ENCODE measurements at regions not wholly inside any gene's neighbourhood (a gene's known extent, or its start where the extent isn't known, plus 50 kb on each side); places are given as distances from the start of the nearest gene placed in this dataset.

DNA sequence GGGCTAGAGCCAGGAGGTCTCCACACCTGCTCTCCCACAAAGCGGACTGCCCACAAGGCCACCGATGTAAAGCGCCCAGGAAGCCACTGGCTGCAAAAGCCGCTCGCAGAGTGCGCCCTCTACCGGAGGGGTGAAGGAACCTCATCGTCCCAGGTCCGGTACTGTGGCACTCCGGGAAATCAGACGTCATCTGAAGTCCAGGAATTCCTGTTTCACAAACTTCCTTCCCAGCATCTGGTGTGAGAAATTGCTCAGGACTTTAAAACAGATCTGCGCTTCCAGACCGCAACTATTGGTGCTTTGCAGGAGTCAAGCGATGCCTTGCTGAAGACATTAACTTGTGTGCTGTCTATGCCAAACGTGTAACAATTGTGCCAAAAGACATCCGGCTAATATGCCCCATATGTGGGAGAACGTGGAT lies 115.1 kb upstream of the ARID1B start:
- no peaks in the 10 kb centered on the region for H3K36me3 ChIP-seq (ENCODE audit: control insufficient read depth, insufficient read depth, low read length)

GRCh38 chr6:156660389-156660788 lies 116.8 kb upstream of the ARID1B start:
- ChIA-PET POLR2A (no interaction called here), CTCF (no interaction called here)
- no peak for DNase-seq (ENCODE audit: low read depth)
- Histone ChIP-seq H3K27me3 (ENCODE audit: control insufficient read depth, insufficient read depth, low read length) (no peaks in the 10 kb centered on the region), H3K36me3 (ENCODE audit: control insufficient read depth, insufficient read depth, low read length) (no peaks in the 10 kb centered on the region), H3K4me3 (ENCODE audit: low read depth, low read length) (no peak overlapping the region)
- TF ChIP-seq CTCF (IDR thresholded peaks at IDR 0.05; ENCODE audit: insufficient read depth, low read depth, low read length): no peak

More for the DNA sequence above, 115.1 kb upstream of the ARID1B start:
- H3K27me3 ChIP-seq (ENCODE audit: control insufficient read depth, insufficient read depth, low read length): no peaks in the 10 kb centered on the region
- ChIA-PET POLR2A (no interaction called here), CTCF (interaction anchor here (0.6 kb wide), 1 partner anchor 24 kb away, joined by 3 read pairs; no protein-coding TSS in a partner anchor)
- H3K4me3 ChIP-seq (ENCODE audit: low read depth, low read length): no peak overlapping the region
- peak; percentile 73 for TF ChIP-seq CTCF (IDR thresholded peaks at IDR 0.05; ENCODE audit: insufficient read depth, low read depth, low read length)
- DNase-seq (ENCODE audit: low read depth): peak; percentile 71

GRCh38 chr6:156659822-156660198 lies 117.4 kb upstream of the ARID1B start:
- CTCF ChIA-PET: no interaction called here
- Histone ChIP-seq H3K36me3 (ENCODE audit: control insufficient read depth, insufficient read depth, low read length) (no peaks in the 10 kb centered on the region), H3K4me3 (ENCODE audit: low read depth, low read length) (no peak overlapping the region), H3K27me3 (ENCODE audit: control insufficient read depth, insufficient read depth, low read length) (no peaks in the 10 kb centered on the region)
- POLR2A ChIA-PET: no interaction called here
- no peak for TF ChIP-seq CTCF (IDR thresholded peaks at IDR 0.05; ENCODE audit: insufficient read depth, low read depth, low read length)
- no peak for DNase-seq (ENCODE audit: low read depth)

- Histone ChIP-seq H3K4me3 (ENCODE audit: low read depth, low read length) (no peak overlapping the region), H3K27me3 (ENCODE audit: control insufficient read depth, insufficient read depth, low read length) (no peaks in the 10 kb centered on the region), H3K36me3 (ENCODE audit: control insufficient read depth, insufficient read depth, low read length) (no peaks in the 10 kb centered on the region)
- ChIA-PET CTCF (no interaction called here), POLR2A (no interaction called here)
- no peak for DNase-seq (ENCODE audit: low read depth)
- no peak for TF ChIP-seq CTCF (IDR thresholded peaks at IDR 0.05; ENCODE audit: insufficient read depth, low read depth, low read length)
Measured at GRCh38 chr6:156658966-156659821, 118.0 kb upstream of the ARID1B start.

DNA sequence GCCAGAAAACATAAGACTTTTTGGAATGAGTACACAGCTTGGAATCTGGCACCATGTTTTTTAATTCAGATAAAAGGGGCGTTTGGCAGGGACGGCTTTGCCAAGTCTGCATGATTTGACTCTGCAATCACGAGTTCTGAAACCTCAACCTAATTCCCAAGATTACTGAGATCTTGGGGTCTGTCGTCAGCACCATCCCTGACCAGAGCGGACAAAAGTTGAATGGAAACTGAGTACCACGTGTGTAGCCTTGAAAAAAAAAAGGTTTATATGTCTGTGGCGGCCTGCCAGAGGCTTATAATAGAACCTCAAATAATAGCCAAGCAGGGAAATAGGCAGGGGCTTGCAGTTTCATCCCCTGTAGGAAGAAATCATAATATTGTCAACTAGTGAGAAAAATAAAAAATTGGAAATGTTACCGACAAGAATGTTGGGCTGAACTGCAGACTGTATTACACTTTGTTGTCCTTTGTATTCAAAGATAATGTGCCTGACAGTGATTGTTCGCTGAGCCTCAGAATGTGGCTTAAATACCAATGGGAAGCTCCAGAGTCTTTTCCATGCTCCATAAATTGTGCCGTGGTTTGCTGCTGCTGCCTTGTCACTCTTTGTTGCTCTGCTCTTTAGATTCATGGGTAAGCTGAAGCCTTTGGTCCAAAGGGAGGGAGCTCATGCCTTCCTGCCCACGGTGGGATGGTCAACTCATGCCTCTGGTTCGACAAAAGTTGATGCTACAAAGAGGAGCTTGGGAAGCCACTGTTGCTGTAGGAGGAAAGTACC lies 118.8 kb upstream of the ARID1B start:
- POLR2A ChIA-PET: no interaction called here
- CTCF ChIA-PET: no interaction called here
- Histone ChIP-seq H3K27me3 (ENCODE audit: control insufficient read depth, insufficient read depth, low read length) (no peaks in the 10 kb centered on the region), H3K36me3 (ENCODE audit: control insufficient read depth, insufficient read depth, low read length) (no peaks in the 10 kb centered on the region), H3K4me3 (ENCODE audit: low read depth, low read length) (no peak overlapping the region)
- peak; percentile 78 for DNase-seq (ENCODE audit: low read depth)
- no peak for TF ChIP-seq CTCF (IDR thresholded peaks at IDR 0.05; ENCODE audit: insufficient read depth, low read depth, low read length)
